T-helper 2 cell treated with Interferon-gamma antibody and Interleukin-4, amounts not matched to agents 100 ng/mL and 5 ng/mL, for 36 hours (primary cell): ENCODE measurements at regions not wholly inside any gene's neighbourhood (a gene's known extent, or its start where the extent isn't known, plus 50 kb on each side); places are given as distances from the start of the nearest gene placed in this dataset.
"Not testable (repeated sequence)": the region's sequence is repeated elsewhere in the genome, so short reads cannot be mapped to it uniquely, and the experiment has no call there.

Source experiments
- intact Hi-C: fragments of 100-400 bp; cut with micrococcal nuclease; formaldehyde crosslinking; loops from one replicate; pipeline ENCODE4 v1.15.1; 2023

- intact Hi-C loops = no loop called here
These were observed 128.5 kb downstream of the KCNE4 start for GRCh38 chr2:223180463-223180862.

- intact Hi-C loops = no loop called here
These were observed 129.6 kb downstream of the KCNE4 start for GRCh38 chr2:223181561-223181960.

- intact Hi-C loops = no loop called here
These were observed 130.4 kb downstream of the KCNE4 start for GRCh38 chr2:223182356-223182755.

DNA sequence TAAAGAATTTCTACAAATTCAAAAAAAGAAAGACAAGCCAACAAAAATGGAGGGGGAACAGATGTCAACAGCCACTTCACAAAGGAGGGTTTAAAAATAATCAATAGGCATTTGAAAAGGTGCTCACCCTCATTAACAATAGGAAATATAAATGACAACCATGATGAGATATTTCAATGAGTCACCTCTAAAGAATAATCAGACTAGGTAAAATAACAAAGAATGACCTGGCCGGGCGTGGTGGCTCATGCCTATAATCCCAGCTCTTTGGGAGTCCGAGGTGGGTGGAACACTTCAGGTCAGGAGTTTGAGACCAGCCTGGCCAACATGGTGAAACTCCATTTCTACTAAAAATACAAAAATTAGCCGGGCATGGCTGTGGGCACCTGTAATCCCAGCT is 133.6 kb downstream of the KCNE4 start:
- intact Hi-C loops = no loop called here

DNA sequence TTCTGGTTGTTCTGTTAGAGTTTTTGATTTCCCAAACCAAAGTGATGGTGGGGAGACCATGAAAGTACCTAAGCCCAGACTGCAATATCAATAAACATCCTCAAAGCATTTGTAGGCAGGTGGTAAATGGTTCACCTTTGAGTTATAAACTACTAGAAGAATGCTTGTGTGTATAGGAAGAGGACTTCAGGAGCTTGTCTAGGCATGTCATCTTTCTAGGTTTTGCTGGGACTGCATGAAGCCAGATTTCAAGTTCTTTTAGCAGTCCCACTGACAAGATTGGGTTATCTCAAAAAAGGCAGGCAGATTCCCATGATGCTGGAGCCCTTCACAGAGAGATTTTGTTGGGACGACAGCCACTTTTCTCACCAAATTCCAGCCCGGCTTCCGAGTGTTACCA is 135.3 kb downstream of the KCNE4 start:
- intact Hi-C loops = no loop called here

- intact Hi-C loops = not testable (repeated sequence)
These were observed 138.7 kb downstream of the KCNE4 start for GRCh38 chr2:223190561-223191206.

- intact Hi-C loops = no loop called here
These were observed 144.3 kb downstream of the KCNE4 start for GRCh38 chr2:223196331-223196730.

DNA sequence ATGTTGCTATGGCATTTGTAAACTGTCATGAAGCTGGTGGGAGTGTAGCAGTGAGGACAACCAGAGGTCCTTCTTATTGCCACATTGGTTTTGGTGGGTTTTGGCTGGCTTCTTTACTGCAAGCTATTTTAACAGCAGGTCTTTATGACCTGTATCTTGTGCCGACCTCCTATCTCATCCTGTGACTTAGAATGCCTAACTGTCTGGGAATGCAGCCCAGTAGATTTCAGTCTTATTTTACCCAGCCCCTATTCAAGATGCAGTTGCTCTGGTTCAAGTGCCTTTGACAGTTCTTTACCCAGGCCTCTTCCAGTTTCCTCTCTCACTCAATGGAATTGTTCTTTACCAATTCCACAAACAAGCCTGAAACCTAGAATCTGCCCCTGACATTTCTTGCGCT is 145.1 kb downstream of the KCNE4 start:
- intact Hi-C loops = no loop called here

DNA sequence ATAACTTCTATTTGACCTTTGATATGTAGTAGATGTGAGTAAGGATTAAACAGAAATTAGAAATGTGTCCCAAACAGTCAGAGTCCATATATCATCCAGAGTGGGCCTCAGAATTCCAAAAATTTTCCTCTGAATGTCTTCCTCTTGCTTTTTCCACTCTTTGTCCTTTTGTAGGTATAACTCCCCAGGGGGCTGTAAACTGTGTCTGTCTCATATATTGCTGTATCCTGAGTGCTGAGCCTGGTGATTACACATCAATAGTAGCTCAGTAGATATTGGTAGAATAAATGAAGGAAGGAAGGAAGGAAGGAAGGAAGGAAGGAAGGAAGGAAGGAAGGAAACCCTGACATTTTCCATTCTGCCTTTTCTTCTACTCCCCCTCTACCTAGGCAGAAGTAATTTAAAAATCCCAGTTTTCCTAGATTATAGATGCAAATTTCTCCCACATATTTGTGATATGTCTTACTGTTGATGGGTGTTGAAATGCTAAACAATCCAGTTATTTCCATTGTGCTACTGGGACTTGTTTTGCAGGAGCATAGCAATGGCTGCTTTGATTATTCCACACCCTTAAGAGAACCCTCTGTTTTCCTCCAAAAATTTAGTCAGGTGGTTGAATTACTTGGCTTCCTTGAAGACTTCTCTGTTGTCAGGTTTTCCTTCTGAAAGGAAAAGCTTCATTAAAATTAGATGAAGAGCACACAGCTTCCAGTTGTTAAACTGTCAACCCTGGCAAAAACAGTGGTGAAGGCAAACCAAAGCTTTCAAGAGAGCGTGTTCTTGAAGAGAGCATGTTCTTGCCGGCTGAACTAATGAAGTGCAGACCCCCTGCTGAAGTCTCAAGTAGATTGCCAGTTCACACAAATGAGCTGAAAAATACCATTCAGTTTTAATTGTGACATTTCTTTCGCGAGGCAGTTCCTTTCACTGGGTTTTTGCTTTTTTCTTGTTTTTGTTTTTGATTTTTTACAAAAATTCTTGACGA is 147.8 kb downstream of the KCNE4 start:
- intact Hi-C loops = no loop called here

DNA sequence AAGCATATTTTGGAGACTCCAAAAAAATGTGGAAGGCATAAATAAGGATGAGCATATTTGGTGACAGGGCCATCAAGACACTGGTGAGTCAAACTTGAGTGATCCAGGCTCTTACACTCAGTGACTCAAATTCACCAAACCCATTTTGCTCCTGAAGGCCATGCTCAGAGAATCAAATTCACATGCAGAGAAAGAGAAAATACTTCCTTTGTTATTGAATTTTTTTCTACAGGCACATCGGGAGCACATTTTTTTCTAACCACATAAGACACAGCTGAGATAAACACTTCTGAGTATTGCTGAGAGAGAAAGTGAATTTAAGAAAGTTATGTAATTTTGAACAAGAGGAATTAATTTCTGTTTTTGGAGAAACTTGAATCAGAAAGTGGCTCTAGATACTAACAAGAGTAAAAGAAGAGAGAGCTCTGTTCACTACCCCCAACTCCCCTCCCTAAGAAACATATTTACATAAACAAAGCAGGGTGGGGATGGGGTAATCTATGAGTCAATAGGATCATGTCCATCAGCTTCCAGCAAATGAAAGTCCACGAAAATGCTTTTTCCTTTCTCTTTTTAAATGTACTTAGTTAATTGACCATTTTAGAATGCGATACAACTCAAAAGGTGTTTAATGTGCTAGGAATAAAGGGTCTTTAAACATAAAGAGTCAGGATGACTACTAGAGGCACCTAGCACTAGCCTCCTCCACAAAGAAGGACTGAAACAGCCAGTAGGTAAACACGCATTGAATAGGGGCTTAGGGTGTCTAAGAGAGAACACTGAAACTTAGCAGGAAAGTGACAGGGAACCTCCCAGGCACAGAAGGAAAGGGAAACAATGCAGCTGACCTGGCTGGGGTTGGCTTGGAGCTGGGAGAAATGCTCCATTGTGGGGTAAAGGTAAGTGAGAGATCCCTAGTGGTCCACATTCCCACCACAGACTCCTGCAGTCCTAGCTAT is 152.3 kb downstream of the KCNE4 start:
- intact Hi-C loops = no loop called here

DNA sequence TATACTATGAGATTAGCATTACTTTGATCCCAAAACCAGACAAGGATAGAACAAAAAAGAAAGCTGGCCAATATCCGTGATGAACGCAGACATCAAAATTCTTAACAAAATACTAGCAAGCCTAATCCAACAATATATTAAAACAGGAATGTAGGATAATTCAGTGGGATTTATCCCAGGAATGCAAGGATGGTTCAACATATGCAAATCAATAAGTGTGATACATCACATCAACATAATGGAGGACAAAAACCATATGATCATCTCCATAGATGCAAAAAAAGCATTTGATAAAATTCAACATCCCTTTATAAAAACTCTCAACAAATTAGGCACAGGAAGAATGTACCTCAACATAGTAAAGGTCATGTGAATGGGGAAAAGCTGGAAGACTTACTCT is 158.5 kb downstream of the KCNE4 start:
- intact Hi-C loops = loop anchor here (10.0 kb wide), 1 partner anchor 816 kb away; no protein-coding TSS in a partner anchor

DNA sequence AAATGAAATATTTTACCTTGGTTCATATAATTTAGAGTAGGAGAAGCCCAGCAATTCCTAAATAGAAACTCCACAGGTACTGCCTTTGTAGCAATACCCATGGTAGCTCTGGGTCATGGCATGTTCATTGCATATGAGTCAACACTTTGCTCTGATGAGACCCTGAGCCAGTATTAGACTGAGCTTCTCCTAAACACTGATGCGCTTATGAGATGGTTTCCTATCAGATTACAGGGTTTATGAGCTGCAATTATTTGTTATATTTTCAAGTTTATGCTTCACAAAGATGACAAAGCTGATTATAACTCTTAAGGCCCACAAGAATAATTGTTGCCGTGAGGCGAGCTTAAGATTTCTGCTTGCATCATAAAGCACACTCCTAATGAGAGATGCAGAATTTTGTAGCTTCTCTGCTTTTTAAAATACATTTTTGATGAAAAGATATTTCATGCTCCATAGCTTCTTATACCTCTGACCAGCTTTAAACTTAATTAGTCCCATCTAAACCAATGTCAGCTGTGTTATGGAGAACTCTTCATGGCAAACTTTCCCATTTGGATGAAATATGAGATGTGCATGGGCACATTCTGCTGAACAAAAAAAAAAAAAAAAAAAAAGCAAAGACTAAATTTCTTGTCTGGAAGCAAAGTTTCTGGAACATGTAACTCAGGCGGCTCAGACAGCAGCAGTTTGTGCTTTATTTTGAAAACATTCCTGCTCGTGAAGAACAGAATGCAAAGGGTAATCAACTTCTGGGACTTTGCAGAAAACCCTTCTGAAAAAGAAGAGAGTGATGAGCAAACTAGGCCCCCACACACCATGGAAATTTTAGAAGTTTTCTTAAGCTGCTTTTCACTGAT is 162.6 kb downstream of the KCNE4 start:
- intact Hi-C loops = loop anchor here (10.0 kb wide), 1 partner anchor 820 kb away; no protein-coding TSS in a partner anchor

- intact Hi-C loops = loop anchor here (10.0 kb wide), 1 partner anchor 820 kb away; no protein-coding TSS in a partner anchor
These were observed 163.2 kb downstream of the KCNE4 start for GRCh38 chr2:223215254-223215516.

- intact Hi-C loops = loop anchor here (10.0 kb wide), 1 partner anchor 823 kb away; no protein-coding TSS in a partner anchor
These were observed 165.4 kb downstream of the KCNE4 start for GRCh38 chr2:223217373-223217772.

GRCh38 chr2:223218587-223219178 is 166.7 kb downstream of the KCNE4 start:
- intact Hi-C loops = loop anchor here (10.0 kb wide), 1 partner anchor 824 kb away; no protein-coding TSS in a partner anchor

- intact Hi-C loops = loop anchor here (10.0 kb wide), 1 partner anchor 825 kb away; no protein-coding TSS in a partner anchor
These were observed 168.1 kb downstream of the KCNE4 start for GRCh38 chr2:223219872-223220657.

- intact Hi-C loops = no loop called here
These were observed 168.6 kb downstream of the KCNE4 start for GRCh38 chr2:223220658-223220925.

DNA sequence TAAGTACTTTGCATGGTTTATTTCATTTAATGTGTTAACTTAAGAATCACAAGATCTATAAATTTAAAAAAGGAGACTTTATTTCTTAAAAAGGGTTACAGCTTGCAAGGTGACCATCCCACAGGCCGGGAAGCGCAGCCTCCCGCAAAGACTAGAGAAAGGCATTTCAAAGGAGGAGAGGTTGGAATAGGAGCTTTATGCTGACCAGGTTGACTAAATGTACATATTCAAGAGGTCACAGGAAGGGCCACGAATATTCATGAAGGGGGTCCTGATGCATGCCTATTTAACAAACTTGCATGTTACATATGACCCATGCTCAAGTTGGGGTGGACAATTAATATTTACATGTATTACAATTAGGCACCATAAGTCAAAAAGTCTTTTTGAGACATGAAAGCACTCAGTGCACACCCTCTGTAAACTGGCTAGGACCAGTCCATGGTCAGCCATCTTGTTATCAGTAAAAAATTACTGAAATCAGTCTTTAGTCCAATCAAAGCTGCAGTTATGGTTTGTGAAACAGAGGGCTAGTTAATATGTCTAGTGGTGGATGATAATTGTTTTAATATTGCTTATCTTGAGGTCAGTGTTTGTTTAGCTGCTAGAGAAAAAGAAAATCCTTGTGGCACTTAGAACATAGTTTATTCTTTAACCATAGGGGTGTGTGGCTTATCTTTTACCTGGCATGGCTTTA is 169.3 kb downstream of the KCNE4 start:
- intact Hi-C loops = no loop called here

DNA sequence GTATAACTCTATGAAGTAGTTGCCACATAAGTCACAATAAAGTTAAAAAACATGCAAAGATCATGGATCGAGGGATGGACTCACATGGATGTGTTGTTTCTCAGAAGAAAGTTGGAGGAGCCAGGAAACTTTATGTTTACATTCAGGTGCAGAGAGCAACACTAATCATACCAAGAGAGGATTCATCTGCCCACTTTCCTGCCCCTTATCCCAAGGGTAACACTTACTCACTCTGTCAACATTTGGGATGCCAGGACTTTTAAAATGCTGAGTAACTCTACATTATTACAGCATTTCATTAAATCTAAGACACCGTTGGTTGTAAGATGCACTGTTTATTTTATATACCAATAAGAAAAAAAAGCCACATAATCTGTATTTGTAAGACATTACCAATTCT is 170.4 kb downstream of the KCNE4 start:
- intact Hi-C loops = no loop called here
